DND-41 (cell line): ENCODE measurements at regions not wholly inside any gene's neighbourhood (a gene's known extent, or its start where the extent isn't known, plus 50 kb on each side); places are given as distances from the start of the nearest gene placed in this dataset.

ENCODE experiments used
- EZH2 ChIP-seq: IDR thresholded peaks from 3 replicates; pipeline ENCODE4 v1.6.1; 2012; ENCODE audit warnings: borderline replicate concordance, low read depth, mild to moderate bottlenecking, moderate library complexity, low read length, inconsistent platforms; ENCODE audit not compliant: severe bottlenecking
- TF ChIP-seq, protein P1 (sequence below): IDR thresholded peaks from 2 replicates; pipeline ENCODE4 v1.5.1; 2012; ENCODE audit warnings: borderline replicate concordance, low read length, moderate library complexity, mild to moderate bottlenecking; ENCODE audit not compliant: poor library complexity, severe bottlenecking; ENCODE audit errors: extremely low read depth

DNA sequence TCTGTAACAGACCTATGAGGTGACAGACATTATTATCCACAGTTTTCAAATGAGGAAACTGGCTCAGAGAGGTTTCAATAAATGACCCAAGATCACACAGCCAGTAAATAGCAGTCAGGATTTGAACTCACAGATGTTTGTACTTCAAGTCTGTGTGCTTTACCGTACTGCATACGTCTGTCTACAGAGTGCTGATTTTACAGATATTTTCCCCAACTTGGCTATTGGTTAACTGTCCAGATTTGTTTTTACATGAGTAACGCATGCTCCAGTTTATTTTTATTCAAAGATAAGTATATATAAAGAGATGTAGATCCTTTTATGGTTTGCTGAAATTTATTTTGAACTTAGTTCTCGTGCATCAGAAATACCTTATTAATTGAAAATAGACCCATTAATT is 65.7 kb upstream of the SLC38A2 start:
- TF ChIP-seq, protein P1, sequence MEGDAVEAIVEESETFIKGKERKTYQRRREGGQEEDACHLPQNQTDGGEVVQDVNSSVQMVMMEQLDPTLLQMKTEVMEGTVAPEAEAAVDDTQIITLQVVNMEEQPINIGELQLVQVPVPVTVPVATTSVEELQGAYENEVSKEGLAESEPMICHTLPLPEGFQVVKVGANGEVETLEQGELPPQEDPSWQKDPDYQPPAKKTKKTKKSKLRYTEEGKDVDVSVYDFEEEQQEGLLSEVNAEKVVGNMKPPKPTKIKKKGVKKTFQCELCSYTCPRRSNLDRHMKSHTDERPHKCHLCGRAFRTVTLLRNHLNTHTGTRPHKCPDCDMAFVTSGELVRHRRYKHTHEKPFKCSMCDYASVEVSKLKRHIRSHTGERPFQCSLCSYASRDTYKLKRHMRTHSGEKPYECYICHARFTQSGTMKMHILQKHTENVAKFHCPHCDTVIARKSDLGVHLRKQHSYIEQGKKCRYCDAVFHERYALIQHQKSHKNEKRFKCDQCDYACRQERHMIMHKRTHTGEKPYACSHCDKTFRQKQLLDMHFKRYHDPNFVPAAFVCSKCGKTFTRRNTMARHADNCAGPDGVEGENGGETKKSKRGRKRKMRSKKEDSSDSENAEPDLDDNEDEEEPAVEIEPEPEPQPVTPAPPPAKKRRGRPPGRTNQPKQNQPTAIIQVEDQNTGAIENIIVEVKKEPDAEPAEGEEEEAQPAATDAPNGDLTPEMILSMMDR: no peak
- no peak for TF ChIP-seq EZH2
